H1 (cell line): ENCODE measurements at regions not wholly inside any gene's neighbourhood (a gene's known extent, or its start where the extent isn't known, plus 50 kb on each side); places are given as distances from the start of the nearest gene placed in this dataset.

Experiments used
- CTCF ChIA-PET: fragments of 300-600 bp; sonication (Branson Sonifier 250); formaldehyde crosslinking; loops from one replicate; lab custom pipeline; 2021; ENCODE audit not compliant: partially characterized antibody; lab: Charles Lee
- POLR2A ChIA-PET: fragments of 300-600 bp; sonication (Branson Sonifier 250); formaldehyde crosslinking; loops from one replicate; lab custom pipeline; 2021; ENCODE audit warnings: inconsistent platforms; ENCODE audit not compliant: partially characterized antibody; lab: Charles Lee
- DNase-seq, 2 experiments: peaks; one replicate each; pipeline versions ENCODE4 v3.0.0 to v3.0.0-alpha.2; 2010 to 2022; ENCODE audit warnings: low spot score in 2 of 2, low read depth in 1 of 2, mixed read lengths in 1 of 2
- FAIRE-seq: peaks from 2 replicates; lab custom pipeline; 2011; peaks lifted over from hg19 to GRCh38; lab: Jason Lieb, UNC
- H2AFZ ChIP-seq: 2 replicates; pipeline ENCODE4 v1.8.1; 2012; ENCODE audit warnings: low read length, inconsistent platforms
- H2AK5ac ChIP-seq: 2 replicates; pipeline ENCODE4 v1.6.1; 2013; ENCODE audit warnings: low read depth, low read length
- H2BK120ac ChIP-seq: replicated peaks from 2 replicates; pipeline ENCODE3; 2013; ENCODE audit warnings: low read depth, low read length, inconsistent platforms
- H2BK12ac ChIP-seq: 2 replicates; pipeline ENCODE4 v1.6.1; 2013; ENCODE audit warnings: low read depth, low read length
- H2BK15ac ChIP-seq: 2 replicates; pipeline ENCODE4 v1.6.1; 2013; ENCODE audit warnings: low read length
- H2BK20ac ChIP-seq: 2 replicates; pipeline ENCODE4 v1.6.1; 2013; ENCODE audit warnings: low read length
- H2BK5ac ChIP-seq: 2 replicates; pipeline ENCODE4 v1.6.1; 2013; ENCODE audit warnings: low read depth, low read length
- H3K14ac ChIP-seq: 2 replicates; pipeline ENCODE4 v1.6.1; 2013; ENCODE audit warnings: inconsistent platforms; ENCODE audit not compliant: insufficient read length
- H3K18ac ChIP-seq: 2 replicates; pipeline ENCODE4 v1.6.1; 2013; ENCODE audit warnings: low read length; ENCODE audit errors: extremely low read depth
- H3K23ac ChIP-seq: 2 replicates; pipeline ENCODE4 v1.6.1; 2013; ENCODE audit warnings: inconsistent platforms; ENCODE audit not compliant: insufficient read length
- H3K23me2 ChIP-seq: 2 replicates; pipeline ENCODE4 v1.6.1; 2013; ENCODE audit warnings: low read depth, low read length
- H3K27ac ChIP-seq: 2 replicates; pipeline ENCODE4 v1.6.1; 2011; ENCODE audit warnings: low read depth, low read length, inconsistent platforms
- H3K27me3 ChIP-seq, 4 experiments: replicated peaks in 1 of 4; 1 replicate in 1 of 4; 2 replicates in 3 of 4; pipeline versions ENCODE4 v1.6.1 to v1.8.1; 2011 to 2013; ENCODE audit warnings: low read length in 3 of 4, mild to moderate bottlenecking in 3 of 4, inconsistent platforms in 2 of 4, mixed read lengths in 2 of 4, moderate library complexity in 1 of 4; ENCODE audit not compliant: control insufficient read depth in 3 of 4, insufficient read depth in 3 of 4; ENCODE audit errors: extremely low read depth in 1 of 4
- H3K36me3 ChIP-seq, 4 experiments: 2 replicates each; pipeline versions ENCODE4 v1.6.1 to v1.8.1; 2011 to 2013; ENCODE audit warnings: mild to moderate bottlenecking in 4 of 4, low read length in 3 of 4, moderate library complexity in 2 of 4, control low read depth in 1 of 4, inconsistent platforms in 1 of 4; ENCODE audit not compliant: insufficient read depth in 4 of 4, control insufficient read depth in 2 of 4
- H3K4ac ChIP-seq: replicated peaks from 2 replicates; pipeline ENCODE3; 2013; ENCODE audit warnings: low read length, low read depth, mixed read lengths, inconsistent platforms; ENCODE audit not compliant: insufficient read length
- H3K4me1 ChIP-seq, 4 experiments: replicated peaks in 1 of 4; 1 replicate in 1 of 4; 2 replicates in 3 of 4; pipeline versions ENCODE4 v1.6.1 to v1.8.1; 2011 to 2013; ENCODE audit warnings: low read length in 3 of 4, inconsistent platforms in 2 of 4, mixed read lengths in 1 of 4; ENCODE audit not compliant: insufficient read depth in 4 of 4, control insufficient read depth in 3 of 4
- H3K4me2 ChIP-seq, 2 experiments: 2 replicates each; pipeline versions ENCODE4 v1.6.1 to v1.8.1; 2011 to 2013; ENCODE audit warnings: low read depth in 2 of 2, low read length in 2 of 2, control low read depth in 1 of 2, inconsistent platforms in 1 of 2, mild to moderate bottlenecking in 1 of 2; ENCODE audit not compliant: insufficient read depth in 1 of 2
- H3K4me3 ChIP-seq, 4 experiments: fragments of 200-600, 300-600 bp in 1 of 4; sonication (generic), shearing (Covaris generic), sonication (Bioruptor Twin) in 1 of 4; 2 replicates each; pipeline versions ENCODE4 v1.5.1 to v1.8.1; 2011 to 2016; ENCODE audit warnings: low read length in 4 of 4, low read depth in 3 of 4, control low read depth in 2 of 4, inconsistent platforms in 2 of 4, mild to moderate bottlenecking in 2 of 4, mixed read lengths in 1 of 4, moderate library complexity in 1 of 4; ENCODE audit not compliant: insufficient read depth in 2 of 4; ENCODE audit errors: extremely low read depth in 1 of 4
- H3K56ac ChIP-seq: replicated peaks from 2 replicates; pipeline ENCODE3; 2013; ENCODE audit warnings: low read depth, mild to moderate bottlenecking, mixed read lengths, low read length, inconsistent platforms; ENCODE audit not compliant: insufficient read length
- H3K79me1 ChIP-seq: 2 replicates; pipeline ENCODE4 v1.6.1; 2013; ENCODE audit warnings: low read depth, low read length, control low read depth
- H3K79me2 ChIP-seq, 2 experiments: 2 replicates each; pipeline versions ENCODE4 v1.6.1 to v1.8.1; 2012 to 2013; ENCODE audit warnings: low read length in 2 of 2, mild to moderate bottlenecking in 2 of 2, inconsistent platforms in 1 of 2; ENCODE audit not compliant: insufficient read depth in 2 of 2, control insufficient read depth in 1 of 2
- H3K9ac ChIP-seq, 4 experiments: replicated peaks in 1 of 4; 1 replicate in 1 of 4; 2 replicates in 3 of 4; pipeline versions ENCODE4 v1.6.1 to v1.8.1; 2011 to 2013; ENCODE audit warnings: low read depth in 3 of 4, low read length in 3 of 4, control low read depth in 2 of 4, mild to moderate bottlenecking in 2 of 4, moderate library complexity in 2 of 4, inconsistent platforms in 1 of 4; ENCODE audit errors: extremely low read depth in 1 of 4
- H3K9me3 ChIP-seq, 2 experiments: 2 replicates each; pipeline versions ENCODE4 v1.6.1 to v1.8.1; 2012 to 2013; ENCODE audit warnings: mild to moderate bottlenecking in 2 of 2, moderate library complexity in 2 of 2, control low read depth in 1 of 2, inconsistent platforms in 1 of 2, low read depth in 1 of 2, low read length in 1 of 2, mixed read lengths in 1 of 2; ENCODE audit not compliant: insufficient read depth in 2 of 2
- H4K20me1 ChIP-seq, 2 experiments: replicated peaks in 1 of 2; 2 replicates each; pipeline versions ENCODE3 to v1.8.1; 2011 to 2013; ENCODE audit warnings: inconsistent platforms in 2 of 2, low read length in 2 of 2, mild to moderate bottlenecking in 1 of 2; ENCODE audit not compliant: insufficient read depth in 2 of 2, control insufficient read depth in 1 of 2
- H4K5ac ChIP-seq: 2 replicates; pipeline ENCODE4 v1.6.1; 2013; ENCODE audit warnings: low read length, low read depth, mixed read lengths, inconsistent platforms; ENCODE audit not compliant: insufficient read length
- H4K8ac ChIP-seq: 2 replicates; pipeline ENCODE4 v1.8.0; 2013; ENCODE audit warnings: mild to moderate bottlenecking, moderate library complexity, low read length, inconsistent platforms; ENCODE audit not compliant: insufficient read depth; ENCODE audit errors: extremely low read depth
- H4K91ac ChIP-seq: replicated peaks from 2 replicates; pipeline ENCODE3; 2013; ENCODE audit warnings: low read length, mixed read lengths, inconsistent platforms; ENCODE audit not compliant: insufficient read length
- BACH1 ChIP-seq: IDR thresholded peaks from 2 replicates; pipeline ENCODE4 v1.6.1; 2012; ENCODE audit warnings: low read length, improper control_type of control experiment
- EP300 ChIP-seq, 2 experiments: IDR thresholded peaks; 1 replicate in 1 of 2; 2 replicates in 1 of 2; pipeline ENCODE4 v1.6.1; 2011 to 2012; ENCODE audit warnings: low read depth in 2 of 2, low read length in 2 of 2, mild to moderate bottlenecking in 2 of 2, borderline replicate concordance in 1 of 2, inconsistent platforms in 1 of 2, moderate library complexity in 1 of 2
- POLR2A ChIP-seq, 2 experiments: IDR thresholded peaks; 1 replicate in 1 of 2; 2 replicates in 1 of 2; pipeline ENCODE4 v1.6.1; 2011; ENCODE audit warnings: low read depth in 2 of 2, low read length in 2 of 2, mild to moderate bottlenecking in 2 of 2; ENCODE audit errors: control extremely low read depth in 1 of 2
- RBBP5 ChIP-seq: IDR thresholded peaks from 2 replicates; pipeline ENCODE4 v1.7.1; 2012; ENCODE audit warnings: low read depth, mild to moderate bottlenecking, inconsistent platforms, low read length, moderate library complexity, borderline replicate concordance
- SIN3A ChIP-seq, 2 experiments: IDR thresholded peaks in 1 of 2; conservative IDR thresholded peaks in 1 of 2; 2 replicates each; pipeline ENCODE4 v1.6.1; 2011 to 2012; ENCODE audit warnings: low read length in 2 of 2, improper control_type of control experiment in 1 of 2, low read depth in 1 of 2, mild to moderate bottlenecking in 1 of 2
- SUZ12 ChIP-seq: fragments of 200-600 bp; sonication (generic); IDR thresholded peaks from 2 replicates; pipeline ENCODE4 v1.6.1; 2012; ENCODE audit warnings: mild to moderate bottlenecking, inconsistent platforms, low read length, moderate library complexity, mixed read lengths
- YY1 ChIP-seq: IDR thresholded peaks from 2 replicates; pipeline ENCODE4 v1.6.1; 2011; ENCODE audit warnings: low read depth, mild to moderate bottlenecking, low read length
- WGBS, 2 experiments: shearing (Covaris generic) in 1 of 2; methylation state at CpG; one replicate each; pipeline versions ENCODE4 v1.1.6 to v1.1.7; 2013 to 2015; ENCODE audit warnings: low lambda C conversion rate in 2 of 2, mixed read lengths in 2 of 2, inconsistent platforms in 1 of 2, low coverage in 1 of 2, missing lambda C conversion rate in 1 of 2; ENCODE audit not compliant: insufficient replicate concordance in 2 of 2, insufficient coverage in 1 of 2, insufficient read length in 1 of 2; ENCODE audit errors: extremely low coverage in 1 of 2, missing lambda C conversion rate in 1 of 2; 5-methylcytosine and 5-hydroxymethylcytosine counted together

- no peak for TF ChIP-seq POLR2A (IDR thresholded peaks at IDR 0.05; ENCODE audit: control extremely low read depth in 1 of 2, low read depth in 2 of 2, low read length in 2 of 2)
- TF ChIP-seq BACH1, result no peak
- TF ChIP-seq SUZ12, result no peak
- TF ChIP-seq EP300 (IDR thresholded peaks at IDR 0.05; ENCODE audit: borderline replicate concordance in 1 of 2, low read depth in 2 of 2, low read length in 2 of 2), result no peak
- TF ChIP-seq SIN3A (conservative IDR thresholded peaks at IDR 0.05 in 1 of 2, IDR thresholded peaks at IDR 0.05 in 1 of 2; ENCODE audit: low read depth in 1 of 2, low read length in 2 of 2), result no peak
- no peak for TF ChIP-seq RBBP5
- TF ChIP-seq YY1, result no peak
- no peak overlapping the region for H3K4ac ChIP-seq
- FAIRE-seq (no peak), DNase-seq (no peak)
- H3K79me1 ChIP-seq, result no peaks in the 10 kb centered on the region
- H3K23ac ChIP-seq, result no peak overlapping the region
- H4K20me1 ChIP-seq, result no peaks in the 10 kb centered on the region
- H3K36me3 ChIP-seq, result no peaks in the 10 kb centered on the region
- H3K9me3 ChIP-seq, result no peaks in the 10 kb centered on the region
- ChIA-PET CTCF (interaction anchor here (0.7 to 1.6 kb wide), 5 partner anchors 10 to 178 kb away, joined by 3 to 6 read pairs (median 3); no protein-coding TSS in a partner anchor), POLR2A (no interaction called here)
- no peak overlapping the region for H2AFZ ChIP-seq
- H2AK5ac ChIP-seq, result no peak overlapping the region
- no peak overlapping the region; the same call in 1 of the 2 replicates for H2BK12ac ChIP-seq
- H3K56ac ChIP-seq, result no peak overlapping the region
- H3K23me2 ChIP-seq, result no peaks in the 10 kb centered on the region
- no peak overlapping the region for H3K4me3 ChIP-seq
- no peak overlapping the region for H4K8ac ChIP-seq
- H3K79me2 ChIP-seq, result no peaks in the 10 kb centered on the region
- H3K4me1 ChIP-seq, result no peaks in the 10 kb centered on the region
- H2BK20ac ChIP-seq, result no peak overlapping the region
- H3K27me3 ChIP-seq, result 0 out of 7 replicates have a peak, but pooled peaks cover 0 to 3% (median 0%) of the 10 kb centered on the region in 4 experiments
- no peak overlapping the region for H2BK15ac ChIP-seq
- no peak overlapping the region for H3K14ac ChIP-seq
- H4K5ac ChIP-seq, result no peak overlapping the region
- H3K18ac ChIP-seq, result no peak overlapping the region
- H3K9ac ChIP-seq, result no peak overlapping the region
- H2BK120ac ChIP-seq, result no peak overlapping the region
- H3K4me2 ChIP-seq, result no peak overlapping the region
- no peak overlapping the region; the same call in 1 of the 2 replicates for H2BK5ac ChIP-seq
- no peak overlapping the region for H3K27ac ChIP-seq
- 86% methylated on average over 2 of the region's 2 CpGs; no CpG with 5 or more reads in 1 of the 2 experiments for WGBS, 2 experiments
- H4K91ac ChIP-seq, result no peak overlapping the region
Observed at GRCh38 chr12:113568021-113568420, 96.3 kb upstream of the LHX5 start.
